Endothelial cell of umbilical vein (primary cell): ENCODE measurements at regions not wholly inside any gene's neighbourhood (a gene's known extent, or its start where the extent isn't known, plus 50 kb on each side); places are given as distances from the start of the nearest gene placed in this dataset.
A peak's percentile ranks its signal among the peaks of the same experiment; 100 is the strongest.

Experiments used
- BruUV-seq: library from RNA; stranded (reverse); fragments of 400-500 nt; replicated peaks from 2 replicates; lab custom pipeline; 2021; lab: Mats Ljungman, UMichigan
- CTCF ChIA-PET: fragments of 300-600, 350-600 bp; sonication (Branson Sonifier 250); formaldehyde crosslinking; loops from one replicate; lab custom pipeline; 2021; ENCODE audit warnings: antibody characterized with exemption, inconsistent platforms; lab: Charles Lee
- POLR2A ChIA-PET: fragments of 300-600, 350-600 bp; sonication (Branson Sonifier 250); formaldehyde crosslinking; loops from one replicate; lab custom pipeline; 2021; ENCODE audit warnings: antibody characterized with exemption, inconsistent platforms; lab: Charles Lee
- DNase-seq: peaks from one replicate; pipeline ENCODE4 v3.0.0-alpha.2; 2011; ENCODE audit warnings: low read depth, low spot score
- FAIRE-seq: peaks from 2 replicates; lab custom pipeline; 2011; peaks lifted over from hg19 to GRCh38; lab: Jason Lieb, UNC
- H2AFZ ChIP-seq: 2 replicates; pipeline ENCODE4 v1.6.0; 2012; ENCODE audit warnings: low read depth, low read length, control low read depth, inconsistent platforms
- H3K27ac ChIP-seq: 2 replicates; pipeline ENCODE4 v1.5.1; 2011; ENCODE audit warnings: low read depth, mild to moderate bottlenecking, control low read depth, low read length, moderate library complexity; ENCODE audit not compliant: insufficient read depth
- H3K27me3 ChIP-seq, 2 experiments: 2 replicates each; pipeline versions ENCODE4 v1.6.0 to v1.6.1; 2011; ENCODE audit warnings: low read length in 2 of 2, mixed read lengths in 1 of 2; ENCODE audit not compliant: control insufficient read depth in 2 of 2, insufficient read depth in 2 of 2
- H3K36me3 ChIP-seq, 2 experiments: 2 replicates in 1 of 2; 3 replicates in 1 of 2; pipeline ENCODE4 v1.5.1; 2011; ENCODE audit warnings: low read length in 2 of 2, mild to moderate bottlenecking in 1 of 2, moderate library complexity in 1 of 2; ENCODE audit not compliant: control insufficient read depth in 2 of 2, insufficient read depth in 2 of 2; ENCODE audit errors: extremely low read depth in 1 of 2
- H3K4me1 ChIP-seq: 3 replicates; pipeline ENCODE4 v1.5.1; 2011; ENCODE audit warnings: mild to moderate bottlenecking, low read length; ENCODE audit not compliant: control insufficient read depth, insufficient read depth; ENCODE audit errors: extremely low read depth
- H3K4me2 ChIP-seq: 2 replicates; pipeline ENCODE4 v1.6.1; 2011; ENCODE audit warnings: low read length, control low read depth, mixed read lengths; ENCODE audit not compliant: insufficient read depth
- H3K4me3 ChIP-seq, 3 experiments: fragments of 200-600 bp in 1 of 3; sonication (generic), shearing (Covaris generic) in 1 of 3; replicated peaks in 1 of 3; 2 replicates each; pipeline ENCODE4 v1.5.1; 2011 to 2016; ENCODE audit warnings: control low read depth in 3 of 3, low read length in 3 of 3, mild to moderate bottlenecking in 2 of 3, inconsistent platforms in 1 of 3, low read depth in 1 of 3, moderate library complexity in 1 of 3; ENCODE audit not compliant: insufficient read depth in 1 of 3
- H3K79me2 ChIP-seq: 2 replicates; pipeline ENCODE4 v1.6.0; 2012; ENCODE audit warnings: low read length, inconsistent platforms; ENCODE audit not compliant: control insufficient read depth, insufficient read depth
- H3K9ac ChIP-seq: replicated peaks from 2 replicates; pipeline ENCODE3; 2011; ENCODE audit warnings: low read length, control low read depth; ENCODE audit not compliant: insufficient read depth; ENCODE audit errors: extremely low read depth
- H3K9me1 ChIP-seq: replicated peaks from 3 replicates; pipeline ENCODE4 v1.6.0; 2011; ENCODE audit warnings: mild to moderate bottlenecking, low read length; ENCODE audit not compliant: control insufficient read depth, insufficient read depth; ENCODE audit errors: extremely low read depth
- H3K9me3 ChIP-seq: replicated peaks from 2 replicates; pipeline ENCODE4 v1.5.1; 2012; ENCODE audit warnings: low read length, inconsistent platforms; ENCODE audit not compliant: control insufficient read depth, insufficient read depth
- H4K20me1 ChIP-seq: replicated peaks from 2 replicates; pipeline ENCODE3; 2011; ENCODE audit warnings: mild to moderate bottlenecking, low read length; ENCODE audit not compliant: control insufficient read depth, insufficient read depth; ENCODE audit errors: extremely low read depth
- CTCF ChIP-seq, 2 donors: IDR thresholded peaks; 1 replicate in 1 of 2; 2 replicates in 1 of 2; pipeline ENCODE4 v1.5.1; 2011; ENCODE audit warnings: low read length in 2 of 2, mild to moderate bottlenecking in 2 of 2, moderate library complexity in 2 of 2, control low read depth in 1 of 2, inconsistent platforms in 1 of 2, low read depth in 1 of 2; ENCODE audit not compliant: insufficient read depth in 1 of 2; ENCODE audit errors: extremely low read depth in 1 of 2
- EZH2 ChIP-seq: IDR thresholded peaks from 2 replicates; pipeline ENCODE4 v1.6.1; 2012; ENCODE audit warnings: borderline replicate concordance, low read depth, mild to moderate bottlenecking, moderate library complexity, low read length, inconsistent platforms; ENCODE audit not compliant: severe bottlenecking
- FOS ChIP-seq: IDR thresholded peaks from 2 replicates; pipeline ENCODE4 v1.6.1; 2011; ENCODE audit warnings: mild to moderate bottlenecking, low read length, moderate library complexity, borderline replicate concordance; ENCODE audit not compliant: insufficient read depth
- GATA2 ChIP-seq: IDR thresholded peaks from 2 replicates; pipeline ENCODE4 v1.7.0; 2011; ENCODE audit warnings: low read depth, mild to moderate bottlenecking, moderate library complexity, mixed read lengths, low read length; ENCODE audit not compliant: insufficient read length, insufficient read depth
- JUN ChIP-seq: IDR thresholded peaks from 2 replicates; pipeline ENCODE4 v1.6.1; 2011; ENCODE audit warnings: borderline replicate concordance, low read depth; ENCODE audit not compliant: insufficient read length, insufficient read depth
- MAX ChIP-seq: IDR thresholded peaks from 2 replicates; pipeline ENCODE4 v1.6.1; 2011; ENCODE audit not compliant: insufficient read depth, insufficient read length
- MYC ChIP-seq: IDR thresholded peaks from one replicate; pipeline ENCODE4 v1.6.1; 2011; ENCODE audit warnings: mild to moderate bottlenecking, low read depth, low read length
- POLR2A ChIP-seq: IDR thresholded peaks from 2 replicates; pipeline ENCODE4 v1.6.1; 2012; ENCODE audit warnings: low read depth, mild to moderate bottlenecking, control low read depth, low read length
- POLR2AphosphoS5 ChIP-seq: IDR thresholded peaks from 2 replicates; pipeline ENCODE4 v1.6.1; 2012; ENCODE audit warnings: low read depth, mild to moderate bottlenecking, control low read depth, low read length, moderate library complexity; ENCODE audit not compliant: insufficient read depth
- dilution Hi-C: fragments of 300-500 bp; cut with MboI; formaldehyde crosslinking; loops from one replicate; pipeline ENCODE4 v1.15.0; 2019; ENCODE audit warnings: low sequenced_read_pairs; ENCODE audit not compliant: extremely low pct_ligation_motif_present
- intact Hi-C: fragments of 100-400 bp; cut with micrococcal nuclease; formaldehyde crosslinking; loops from one replicate; pipeline ENCODE4 v1.10.0; 2022

GRCh38 chr3:117995842-117996437 is 1038.7 kb downstream of the IGSF11 start:
- Histone ChIP-seq H3K36me3 (no peaks in the 10 kb centered on the region), H2AFZ (no peak overlapping the region), H3K4me3 (no peak overlapping the region), H3K4me1 (peaks cover 4% of the 10 kb centered on the region), H4K20me1 (no peaks in the 10 kb centered on the region), H3K79me2 (no peaks in the 10 kb centered on the region), H3K9ac (no peak overlapping the region), H3K4me2 (no peak overlapping the region), H3K9me1 (no peaks in the 10 kb centered on the region), H3K27me3 (peaks cover 9 to 11% of the 10 kb centered on the region in 2 experiments), H3K9me3 (no peaks in the 10 kb centered on the region), H3K27ac (no peak overlapping the region)
- ChIA-PET POLR2A (no interaction called here), CTCF (interaction anchor here (0.6 to 4.6 kb wide), 7 partner anchors 8 to 1225 kb away, joined by 3 to 50 read pairs (median 5); no protein-coding TSS in a partner anchor)
- FAIRE-seq (no peak), DNase-seq (no peak)
- dilution Hi-C loops, result no loop called here
- intact Hi-C loops, result loop anchor here (2.0 to 10.0 kb wide), 6 partner anchors 109 to 1131 kb away; no protein-coding TSS in a partner anchor
- no peak for TF ChIP-seq POLR2AphosphoS5
- TF ChIP-seq FOS, result no peak
- TF ChIP-seq MYC, result no peak
- no TSS peak for BruUV-seq

- peaks cover 4% of the 10 kb centered on the region for H3K4me1 ChIP-seq
- no TSS peak for BruUV-seq
- peaks cover 9 to 11% of the 10 kb centered on the region in 2 experiments for H3K27me3 ChIP-seq
- H3K9ac ChIP-seq, result no peak overlapping the region
- no peaks in the 10 kb centered on the region for H4K20me1 ChIP-seq
- ChIA-PET CTCF (interaction anchor here (0.6 to 4.6 kb wide), 21 partner anchors 9 to 1226 kb away, joined by 3 to 50 read pairs (median 3); partner anchors contain the start of gene IGSF11), POLR2A (no interaction called here)
- no peaks in the 10 kb centered on the region for H3K79me2 ChIP-seq
- H3K9me1 ChIP-seq, result no peaks in the 10 kb centered on the region
- no peaks in the 10 kb centered on the region for H3K9me3 ChIP-seq
- H2AFZ ChIP-seq, result peak overlapping the region; percentile 60
- dilution Hi-C loops (no loop called here), intact Hi-C loops (loop anchor here (1.0 to 10.0 kb wide), 8 partner anchors 110 to 1226 kb away; no protein-coding TSS in a partner anchor)
- FAIRE-seq (peak; percentile 93), DNase-seq (peak; percentile 84)
- TF ChIP-seq FOS (no peak), MAX (no peak), POLR2A (no peak), POLR2AphosphoS5 (no peak), EZH2 (peak; percentile 23), JUN (no peak), MYC (no peak), GATA2 (no peak), CTCF (IDR thresholded peaks at IDR 0.05; ENCODE audit: extremely low read depth in 1 of 2, insufficient read depth in 1 of 2, low read depth in 1 of 2, low read length in 2 of 2) (peak; percentile 84 to 97)
- peak overlapping the region in 2 of 3 experiments; percentile 32 to 44 for H3K4me3 ChIP-seq
- no peaks in the 10 kb centered on the region for H3K36me3 ChIP-seq
- H3K4me2 ChIP-seq, result peak overlapping the region; percentile 56
- no peak overlapping the region for H3K27ac ChIP-seq
Observed at GRCh38 chr3:117997201-117998049, 1037.2 kb downstream of the IGSF11 start.
